ENCODE measurements at regions not wholly inside any gene's neighbourhood (a gene's known extent, or its start where the extent isn't known, plus 50 kb on each side); places are given as distances from the start of the nearest gene placed in this dataset.

DNA sequence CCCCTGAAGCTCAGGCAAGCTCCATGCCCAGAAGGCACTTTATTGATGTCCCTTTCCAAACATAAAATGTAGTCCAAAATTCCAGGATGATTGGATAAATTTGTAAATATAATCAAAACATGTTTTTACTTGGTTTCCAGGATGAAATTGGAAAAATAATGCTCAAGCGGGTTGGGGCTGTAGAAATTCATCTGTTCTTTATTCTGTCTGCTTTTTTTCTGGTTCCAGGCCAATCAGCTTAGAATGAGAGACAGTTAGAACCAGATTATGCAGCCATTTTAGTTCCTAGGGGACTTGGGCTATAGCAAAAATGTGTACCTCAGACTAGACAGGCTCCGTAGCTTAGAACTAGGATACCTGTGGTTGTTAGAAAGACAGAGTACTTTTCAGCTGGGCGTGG lies 450.8 kb downstream of the MCTP2 start:
- Mint-ChIP-seq H3K27me3 (no peaks in the 10 kb centered on the region), H3K36me3 (ENCODE audit: low read depth) (no peaks in the 10 kb centered on the region), H3K27ac (no peak overlapping the region), H3K4me1 (no peaks in the 10 kb centered on the region), H3K9me3 (no peaks in the 10 kb centered on the region), H3K4me3 (no peak overlapping the region)
- DNase-seq, result no peak
- no peak for ATAC-seq

DNA sequence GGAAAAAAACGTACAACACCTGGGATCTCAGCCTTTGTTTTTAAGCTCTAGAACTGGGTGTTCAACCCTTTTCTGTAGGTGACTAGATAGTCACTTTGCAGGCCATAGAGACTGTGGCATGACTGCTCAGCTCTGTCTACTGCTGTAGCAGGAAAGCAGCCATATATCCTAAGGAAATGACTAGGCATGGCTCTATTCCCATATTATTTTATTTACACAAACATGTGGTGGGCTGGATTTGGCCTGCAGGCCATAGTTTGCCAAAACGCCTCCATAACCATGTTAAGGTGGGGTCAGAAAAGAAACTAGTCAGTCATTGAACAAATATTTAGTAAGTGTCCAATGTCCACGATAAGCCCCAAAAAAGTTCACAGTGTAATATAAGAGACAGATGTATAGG lies 452.5 kb downstream of the MCTP2 start:
- no peak for DNase-seq
- Mint-ChIP-seq H3K27ac (no peak overlapping the region), H3K4me3 (no peak overlapping the region)

DNA sequence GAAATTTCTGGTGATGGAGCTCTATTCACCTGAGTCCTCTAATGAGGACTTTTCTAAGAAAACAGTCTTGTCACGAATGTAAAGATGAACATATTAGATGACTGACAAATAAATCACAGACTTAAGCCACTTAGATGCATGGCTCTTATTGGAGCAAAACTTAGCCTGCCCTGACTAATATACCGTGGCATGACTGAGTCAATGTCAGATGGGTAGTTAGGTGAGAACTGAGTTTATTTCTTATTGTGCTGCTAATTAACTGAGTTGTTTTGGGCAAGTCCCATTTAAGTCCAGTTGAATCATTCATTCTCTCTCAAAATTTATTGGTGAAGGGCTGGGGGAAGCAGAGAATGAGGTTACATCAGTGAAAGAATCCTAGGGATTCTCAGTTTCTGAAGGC lies 459.8 kb downstream of the MCTP2 start:
- ATAC-seq (no peak), DNase-seq (no peak)
- peaks cover 2% of the 10 kb centered on the region for H3K27me3 Mint-ChIP-seq
- H3K36me3 Mint-ChIP-seq (ENCODE audit: low read depth), result no peaks in the 10 kb centered on the region
- H3K4me1 Mint-ChIP-seq, result no peaks in the 10 kb centered on the region
- H3K4me3 Mint-ChIP-seq, result no peak overlapping the region
- H3K9me3 Mint-ChIP-seq, result no peaks in the 10 kb centered on the region
- no peak overlapping the region for H3K27ac Mint-ChIP-seq

More for the DNA sequence above, 452.5 kb downstream of the MCTP2 start:
- ATAC-seq, result no peak
- Mint-ChIP-seq H3K4me1 (no peaks in the 10 kb centered on the region), H3K36me3 (ENCODE audit: low read depth) (no peaks in the 10 kb centered on the region), H3K9me3 (no peaks in the 10 kb centered on the region), H3K27me3 (no peaks in the 10 kb centered on the region)

DNA sequence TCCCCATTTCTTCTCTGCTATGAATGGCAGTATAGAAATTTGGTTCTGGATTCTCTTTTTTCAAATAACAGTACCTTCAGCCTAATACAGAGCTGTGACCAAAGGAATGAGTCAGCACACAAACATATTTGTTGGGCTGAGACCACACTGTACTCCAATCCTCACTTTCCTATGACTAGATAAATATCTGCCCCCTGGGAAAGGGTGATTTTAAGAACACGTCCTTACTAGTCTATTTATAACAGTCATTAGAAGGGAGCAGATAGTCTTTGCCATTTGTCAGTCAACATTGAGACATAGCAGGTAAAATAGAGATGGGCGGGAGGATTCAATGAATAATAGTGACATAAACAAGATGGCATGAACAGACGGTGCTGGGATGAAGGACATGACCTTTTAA lies 461.3 kb downstream of the MCTP2 start:
- ATAC-seq (no peak), DNase-seq (no peak)
- no peaks in the 10 kb centered on the region for H3K9me3 Mint-ChIP-seq
- no peaks in the 10 kb centered on the region for H3K36me3 Mint-ChIP-seq (ENCODE audit: low read depth)
- no peaks in the 10 kb centered on the region for H3K4me1 Mint-ChIP-seq
- H3K27ac Mint-ChIP-seq, result no peak overlapping the region
- no peak overlapping the region for H3K4me3 Mint-ChIP-seq
- H3K27me3 Mint-ChIP-seq, result peaks cover 2% of the 10 kb centered on the region

DNA sequence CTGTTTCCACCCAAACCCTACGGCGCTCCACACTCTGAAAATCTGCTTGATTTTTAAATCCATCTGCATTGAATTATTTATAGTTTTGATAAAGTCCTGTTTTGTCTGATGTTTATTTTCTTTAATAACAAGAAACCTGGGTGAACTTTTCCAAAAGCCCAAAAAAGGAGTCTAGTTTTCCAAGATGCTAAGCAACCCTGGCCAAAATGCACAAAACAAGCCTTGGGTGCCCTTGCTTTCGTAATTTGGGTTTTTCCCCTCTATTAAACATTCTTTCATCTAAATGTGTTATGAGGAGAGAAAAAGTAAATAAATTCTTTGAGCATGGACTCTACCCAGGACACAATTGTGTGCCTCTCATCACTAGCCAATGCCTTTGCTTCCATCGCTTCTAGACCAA lies 468.9 kb downstream of the MCTP2 start:
- H3K4me3 Mint-ChIP-seq, result no peak overlapping the region
- H3K27me3 Mint-ChIP-seq, result peaks cover 4% of the 10 kb centered on the region
- H3K4me1 Mint-ChIP-seq, result no peaks in the 10 kb centered on the region
- H3K36me3 Mint-ChIP-seq (ENCODE audit: low read depth), result no peaks in the 10 kb centered on the region
- no peaks in the 10 kb centered on the region for H3K9me3 Mint-ChIP-seq
- no peak overlapping the region for H3K27ac Mint-ChIP-seq
- DNase-seq, result no peak
- no peak for ATAC-seq

DNA sequence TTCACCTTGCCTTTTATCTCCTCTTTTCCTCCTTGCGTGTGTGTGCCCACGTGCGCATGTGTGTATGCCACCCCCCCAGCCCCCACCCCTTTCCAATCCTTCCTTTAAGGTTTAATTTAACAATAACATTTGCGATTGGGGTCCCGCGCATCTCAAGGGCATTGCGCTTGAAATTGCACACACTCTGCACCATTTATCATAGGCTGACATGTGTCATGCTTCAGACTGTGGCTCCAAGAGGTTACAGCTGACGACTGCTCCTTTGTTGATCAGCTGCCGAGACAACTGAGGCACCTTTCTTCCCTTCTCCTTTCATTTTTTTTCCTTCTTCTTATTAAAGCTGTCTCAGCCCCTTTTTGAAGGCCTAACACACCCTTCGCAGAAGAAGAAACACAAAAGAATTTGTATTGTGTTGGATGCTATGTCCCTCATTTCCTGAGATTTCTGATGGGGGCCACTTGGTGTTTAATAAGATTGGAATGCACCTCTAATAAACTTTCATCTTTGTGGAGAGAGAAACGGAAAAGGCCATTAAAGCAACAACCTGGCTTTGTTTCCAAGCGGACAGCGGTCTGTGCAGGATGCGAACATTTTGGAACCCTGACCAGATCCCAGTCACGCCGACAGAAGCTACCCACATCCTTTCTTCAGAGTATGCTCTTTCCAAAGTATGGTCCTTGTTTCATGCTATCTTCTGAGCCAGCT lies 470.1 kb downstream of the MCTP2 start:
- Mint-ChIP-seq H3K36me3 (ENCODE audit: low read depth) (no peaks in the 10 kb centered on the region), H3K4me3 (no peak overlapping the region), H3K4me1 (no peaks in the 10 kb centered on the region), H3K27me3 (peaks cover 4% of the 10 kb centered on the region), H3K27ac (no peak overlapping the region), H3K9me3 (no peaks in the 10 kb centered on the region)
- ATAC-seq (no peak), DNase-seq (no peak)

DNA sequence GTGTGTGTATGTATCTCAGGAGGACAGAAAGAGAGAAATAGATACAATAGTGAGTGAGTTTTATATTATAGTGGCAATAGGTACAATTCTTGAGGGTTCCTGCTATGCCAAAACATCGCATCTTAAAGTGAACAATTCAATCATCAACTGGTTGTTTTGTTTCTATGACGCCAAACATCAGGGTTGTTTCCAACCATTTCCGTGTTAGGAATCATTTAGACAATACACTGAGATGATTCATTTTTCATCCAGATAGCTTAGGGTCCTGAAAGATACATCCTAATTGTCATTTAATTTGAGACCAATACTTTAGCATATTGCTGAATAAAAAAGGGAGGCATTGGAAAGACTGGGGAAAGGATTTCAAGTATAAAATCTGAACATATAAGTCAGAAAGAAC lies 472.2 kb downstream of the MCTP2 start:
- H3K27me3 Mint-ChIP-seq, result peaks cover 4% of the 10 kb centered on the region
- H3K9me3 Mint-ChIP-seq, result no peaks in the 10 kb centered on the region

DNA sequence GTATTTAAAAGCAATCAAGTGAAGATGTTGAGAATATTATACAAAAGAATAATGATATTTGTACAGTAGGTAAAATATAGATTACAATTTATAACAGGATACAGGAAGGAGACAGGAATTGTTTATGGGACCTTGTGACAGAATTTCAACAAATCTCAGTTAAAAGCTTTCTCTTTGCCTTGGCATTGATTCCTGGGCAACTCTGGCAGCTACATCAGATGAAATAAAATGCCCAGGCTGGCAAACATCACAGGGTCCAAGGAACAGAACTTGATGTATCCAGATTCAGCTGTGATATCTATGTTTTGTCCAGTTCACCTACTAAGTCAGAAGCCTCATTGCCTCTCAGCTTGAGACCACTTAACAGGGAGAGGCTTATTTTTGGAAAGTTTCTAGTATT lies 473.1 kb downstream of the MCTP2 start:
- no peaks in the 10 kb centered on the region for H3K4me1 Mint-ChIP-seq
- DNase-seq, result no peak
- H3K4me3 Mint-ChIP-seq, result no peak overlapping the region
- no peak overlapping the region for H3K27ac Mint-ChIP-seq
- H3K9me3 Mint-ChIP-seq, result no peaks in the 10 kb centered on the region
- H3K27me3 Mint-ChIP-seq, result peaks cover 4% of the 10 kb centered on the region
- no peaks in the 10 kb centered on the region for H3K36me3 Mint-ChIP-seq (ENCODE audit: low read depth)
- no peak for ATAC-seq

More for the DNA sequence above, 472.2 kb downstream of the MCTP2 start:
- no peak for DNase-seq
- no peak overlapping the region for H3K27ac Mint-ChIP-seq
- H3K4me3 Mint-ChIP-seq, result no peak overlapping the region
- no peak for ATAC-seq
- H3K36me3 Mint-ChIP-seq (ENCODE audit: low read depth), result no peaks in the 10 kb centered on the region
- H3K4me1 Mint-ChIP-seq, result no peaks in the 10 kb centered on the region

DNA sequence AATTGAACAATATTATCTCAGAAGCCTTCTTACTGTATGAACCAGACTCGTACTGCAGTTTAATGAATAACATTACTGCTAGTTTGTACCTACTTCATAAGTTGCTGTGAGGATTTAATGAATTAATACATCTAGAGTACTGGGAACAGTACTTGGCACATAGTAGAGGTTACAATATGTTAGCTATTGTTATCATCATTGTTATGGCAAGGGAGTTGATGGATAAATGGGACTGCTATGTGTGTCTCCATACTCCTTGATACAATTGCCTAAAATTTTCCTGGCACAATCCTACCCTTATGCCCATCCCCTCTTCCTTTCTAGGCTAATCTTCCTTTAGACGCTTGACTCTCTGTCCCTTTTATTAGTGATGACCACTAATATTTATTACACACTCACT lies 473.6 kb downstream of the MCTP2 start:
- no peak for DNase-seq
- Mint-ChIP-seq H3K36me3 (ENCODE audit: low read depth) (no peaks in the 10 kb centered on the region), H3K4me3 (no peak overlapping the region), H3K27me3 (peaks cover 4% of the 10 kb centered on the region), H3K9me3 (no peaks in the 10 kb centered on the region), H3K4me1 (no peaks in the 10 kb centered on the region), H3K27ac (no peak overlapping the region)
- ATAC-seq, result no peak

DNA sequence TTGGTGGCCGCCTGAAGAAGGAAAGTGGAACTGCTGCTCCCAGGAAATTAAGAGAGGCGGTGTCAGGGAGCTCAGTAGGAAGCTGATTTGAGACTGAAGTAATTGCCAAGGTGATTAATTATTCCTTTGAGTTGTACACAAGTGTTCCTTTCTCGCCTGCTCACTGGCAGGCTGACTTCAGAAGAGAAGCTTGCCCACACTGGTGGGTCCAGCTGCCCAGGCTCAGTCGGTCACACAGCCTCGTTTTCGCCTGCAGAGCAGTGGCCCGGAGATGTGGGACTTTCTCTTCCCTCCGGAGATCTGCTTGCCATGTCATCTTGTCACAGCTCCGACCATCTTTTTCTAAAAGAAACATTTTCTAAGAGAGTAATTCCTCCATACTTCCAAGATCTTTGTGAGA lies 478.0 kb downstream of the MCTP2 start:
- Mint-ChIP-seq H3K27ac (no peak overlapping the region), H3K4me1 (no peaks in the 10 kb centered on the region), H3K27me3 (peaks cover 2% of the 10 kb centered on the region), H3K9me3 (no peaks in the 10 kb centered on the region), H3K4me3 (no peak overlapping the region), H3K36me3 (ENCODE audit: low read depth) (no peaks in the 10 kb centered on the region)
- ATAC-seq (no peak), DNase-seq (no peak)

DNA sequence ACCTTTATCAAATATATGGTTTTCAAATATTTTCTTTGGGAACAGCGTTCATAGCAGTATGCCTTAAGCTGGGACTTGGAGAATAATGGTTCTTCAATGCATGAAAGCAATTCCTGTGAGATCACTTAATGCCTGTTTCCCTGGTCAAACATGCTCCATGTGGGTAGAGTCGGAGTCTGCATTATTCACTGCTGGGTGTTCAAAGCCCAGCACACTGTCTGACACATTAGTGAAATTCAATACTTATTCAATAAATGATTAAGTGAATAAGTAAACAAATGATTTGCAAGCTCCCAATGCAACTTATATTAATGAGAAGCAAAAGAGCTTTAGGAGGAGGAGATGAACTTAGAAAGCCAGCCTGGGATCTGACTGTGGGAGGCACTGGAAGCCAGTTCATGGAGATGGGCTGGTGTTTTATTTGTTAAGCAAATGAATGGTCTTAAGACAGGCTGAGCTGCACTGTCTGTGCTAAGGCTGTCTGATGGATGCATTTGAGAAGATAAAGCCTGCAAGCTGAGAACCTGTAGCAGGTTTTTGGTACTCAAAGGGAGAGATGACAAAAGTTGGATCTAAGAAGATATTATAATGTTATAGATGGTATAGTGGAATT lies 490.8 kb downstream of the MCTP2 start:
- H3K27ac Mint-ChIP-seq, result no peak overlapping the region
- no peak for ATAC-seq

DNA sequence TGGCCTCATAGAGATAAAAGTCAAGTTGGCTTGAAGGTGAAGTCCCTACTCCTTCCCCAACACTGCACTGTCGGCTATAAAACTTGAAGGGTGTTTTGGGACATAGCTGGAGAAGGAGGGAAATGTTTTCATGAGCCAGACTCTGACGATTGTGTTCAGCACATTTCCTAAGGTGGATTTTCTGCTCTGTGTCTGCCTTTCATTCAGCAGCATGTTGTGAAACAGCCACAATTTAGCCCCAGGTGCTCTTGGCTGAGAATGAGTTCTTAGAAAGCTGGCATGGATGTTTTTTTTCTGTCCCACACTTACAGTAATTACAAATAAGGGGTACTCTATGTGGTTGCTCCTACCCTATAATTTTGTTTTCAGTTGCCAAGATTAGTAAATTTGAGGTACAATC lies 492.4 kb downstream of the MCTP2 start:
- no peak for ATAC-seq
- no peaks in the 10 kb centered on the region for H3K4me1 Mint-ChIP-seq
- no peak overlapping the region for H3K4me3 Mint-ChIP-seq
- no peaks in the 10 kb centered on the region for H3K9me3 Mint-ChIP-seq
- no peaks in the 10 kb centered on the region for H3K36me3 Mint-ChIP-seq (ENCODE audit: low read depth)
- DNase-seq, result no peak
- no peak overlapping the region for H3K27ac Mint-ChIP-seq
- H3K27me3 Mint-ChIP-seq, result peaks cover 9% of the 10 kb centered on the region

More for the DNA sequence above, 490.8 kb downstream of the MCTP2 start:
- peaks cover 9% of the 10 kb centered on the region for H3K27me3 Mint-ChIP-seq
- H3K36me3 Mint-ChIP-seq (ENCODE audit: low read depth), result no peaks in the 10 kb centered on the region
- H3K4me3 Mint-ChIP-seq, result no peak overlapping the region
- DNase-seq, result no peak
- H3K9me3 Mint-ChIP-seq, result no peaks in the 10 kb centered on the region
- no peaks in the 10 kb centered on the region for H3K4me1 Mint-ChIP-seq

DNA sequence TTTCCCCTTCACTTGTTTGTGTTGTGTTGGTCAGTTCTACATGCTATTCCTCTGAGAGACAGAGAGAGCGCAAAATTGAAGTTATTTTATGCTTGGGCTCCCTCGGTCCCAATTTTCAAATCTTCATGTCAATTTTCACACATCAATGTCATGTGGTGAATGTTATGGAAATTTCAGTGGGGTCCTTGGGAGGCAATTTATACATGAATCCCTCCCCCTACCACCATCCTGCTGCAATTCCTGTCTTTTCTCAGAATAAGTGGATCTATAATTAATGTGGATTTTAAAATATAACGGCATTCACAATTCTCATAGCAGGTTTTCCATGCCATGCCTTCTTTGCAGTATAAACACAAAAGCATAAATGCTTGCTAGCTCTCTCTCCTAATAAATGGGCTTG lies 499.9 kb downstream of the MCTP2 start:
- Mint-ChIP-seq H3K27me3 (peaks cover 4% of the 10 kb centered on the region), H3K4me3 (no peak overlapping the region), H3K36me3 (ENCODE audit: low read depth) (no peaks in the 10 kb centered on the region), H3K27ac (no peak overlapping the region), H3K4me1 (no peaks in the 10 kb centered on the region), H3K9me3 (no peaks in the 10 kb centered on the region)
- DNase-seq (no peak), ATAC-seq (no peak)

DNA sequence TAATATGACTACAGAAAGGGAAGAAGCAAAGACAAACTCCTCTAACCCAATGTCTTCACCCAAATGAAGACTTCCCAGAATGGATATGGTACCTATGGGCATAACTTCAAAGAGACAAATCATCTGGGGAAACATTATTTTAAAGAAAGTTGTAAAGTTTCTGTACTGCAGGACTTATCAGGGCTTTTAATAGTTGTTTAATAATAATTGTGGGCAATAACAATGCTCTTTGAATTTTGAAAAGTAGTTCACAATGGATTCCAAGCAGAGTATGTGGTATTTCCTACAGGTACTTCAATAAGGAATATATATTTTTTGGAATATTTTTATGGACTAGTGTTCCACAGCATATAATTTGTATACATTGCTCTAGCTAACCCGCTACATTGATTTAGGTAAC lies 503.1 kb downstream of the MCTP2 start:
- no peaks in the 10 kb centered on the region for H3K9me3 Mint-ChIP-seq
- no peaks in the 10 kb centered on the region for H3K27me3 Mint-ChIP-seq
- ATAC-seq (no peak), DNase-seq (no peak)
- no peaks in the 10 kb centered on the region for H3K36me3 Mint-ChIP-seq (ENCODE audit: low read depth)
- H3K27ac Mint-ChIP-seq, result no peak overlapping the region
- no peaks in the 10 kb centered on the region for H3K4me1 Mint-ChIP-seq
- H3K4me3 Mint-ChIP-seq, result no peak overlapping the region

DNA sequence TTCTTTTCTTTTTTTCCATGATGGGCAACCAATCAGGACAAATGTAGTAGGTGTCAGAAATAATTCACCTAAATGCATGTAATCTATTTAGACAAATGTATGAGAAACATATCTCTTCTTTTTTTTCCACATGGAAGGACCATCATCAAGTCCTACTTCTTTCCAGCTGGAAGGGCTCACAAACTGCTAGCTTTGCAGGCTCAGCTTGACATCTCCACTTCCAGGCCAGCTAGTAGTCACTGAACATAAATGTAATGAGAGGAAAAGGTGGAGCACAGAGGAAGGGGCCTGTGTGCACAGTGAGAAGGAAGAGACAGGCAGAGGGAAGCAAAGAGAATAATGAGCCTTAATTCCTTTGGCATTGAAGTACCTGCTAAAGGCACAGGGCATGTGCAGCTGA lies 504.9 kb downstream of the MCTP2 start:
- H3K4me3 Mint-ChIP-seq, result no peak overlapping the region
- H3K36me3 Mint-ChIP-seq (ENCODE audit: low read depth), result no peaks in the 10 kb centered on the region
- no peak overlapping the region for H3K27ac Mint-ChIP-seq
- H3K9me3 Mint-ChIP-seq, result no peaks in the 10 kb centered on the region
- H3K27me3 Mint-ChIP-seq, result no peaks in the 10 kb centered on the region
- DNase-seq (no peak), ATAC-seq (no peak)
- H3K4me1 Mint-ChIP-seq, result no peaks in the 10 kb centered on the region

DNA sequence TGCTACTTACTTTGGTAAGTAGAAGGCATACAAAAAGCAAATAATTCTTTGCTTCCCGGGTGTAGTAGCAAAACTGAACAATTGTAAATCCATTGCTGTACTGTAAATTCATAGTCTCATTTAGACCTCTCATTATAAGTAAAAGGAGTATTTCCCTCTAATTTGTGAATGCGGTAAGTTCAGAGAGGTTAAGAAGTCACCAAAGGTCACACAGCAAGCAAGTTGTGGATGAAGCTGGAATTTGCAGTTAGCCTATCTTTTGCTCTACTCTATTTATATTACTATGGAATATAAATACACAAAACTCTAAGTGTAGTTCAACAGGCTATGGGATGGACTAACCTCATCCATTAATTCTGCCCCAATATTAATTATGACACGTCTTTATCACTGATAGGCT lies 508.3 kb downstream of the MCTP2 start:
- Mint-ChIP-seq H3K4me1 (no peaks in the 10 kb centered on the region), H3K27me3 (no peaks in the 10 kb centered on the region), H3K9me3 (no peaks in the 10 kb centered on the region), H3K36me3 (ENCODE audit: low read depth) (no peaks in the 10 kb centered on the region), H3K27ac (no peak overlapping the region), H3K4me3 (no peak overlapping the region)
- DNase-seq, result no peak
- no peak for ATAC-seq

Measured in activated naive CD8-positive, alpha-beta T cell treated with anti-CD3 and anti-CD28 coated beads, Interleukin-2, amount 50 U/mL, for 24 hours (primary cell).